A549 (cell line): ENCODE measurements at regions not wholly inside any gene's neighbourhood (a gene's known extent, or its start where the extent isn't known, plus 50 kb on each side); places are given as distances from the start of the nearest gene placed in this dataset.

Source experiments
- ATAC-seq, 2 experiments: fragments of 200-7000 bp in 1 of 2; fragments of >200 bp in 1 of 2; cut with Nextera tagmentation in 1 of 2; cut with Tn5 transposase in 1 of 2; 3 replicates each; pipeline versions ENCODE4 v1.8.0 to v1.9.1; 2018 to 2020; ENCODE audit warnings: mild to moderate bottlenecking in 1 of 2, moderate library complexity in 1 of 2
- CTCF ChIA-PET: fragments of 300-600 bp; sonication (Branson Sonifier 250); formaldehyde crosslinking; extraction: SDS; loops from one replicate; lab custom pipeline; 2021; ENCODE audit warnings: antibody characterized with exemption, inconsistent platforms; lab: Yijun Ruan, JAX
- POLR2A ChIA-PET: fragments of 350-600 bp; formaldehyde crosslinking; extraction: SDS; loops from one replicate; lab custom pipeline; 2021; ENCODE audit warnings: antibody characterized with exemption, inconsistent platforms; lab: Yijun Ruan, JAX
- DNase-seq, 2 experiments: peaks; one replicate each; pipeline versions ENCODE4 v3.0.0 to v3.0.0-alpha.2; 2011 to 2016; ENCODE audit warnings: low read depth in 1 of 2, low spot score in 1 of 2
- FAIRE-seq: peaks from 2 replicates; lab custom pipeline; 2011; peaks lifted over from hg19 to GRCh38; lab: Jason Lieb, UNC
- H3K27ac ChIP-seq, 2 experiments: fragments of >200 bp; sonication (Bioruptor Twin); formaldehyde crosslinking; 3 replicates each; pipeline ENCODE4 v1.5.1; 2016 to 2017
- H3K4me1 ChIP-seq: fragments of >200 bp; sonication (Bioruptor Twin); formaldehyde crosslinking; 3 replicates; pipeline ENCODE4 v1.6.1; 2016
- H3K4me2 ChIP-seq: fragments of >200 bp; sonication (Bioruptor Twin); formaldehyde crosslinking; 3 replicates; pipeline ENCODE4 v1.6.1; 2016
- H3K4me3 ChIP-seq: fragments of >200 bp; sonication (Bioruptor Twin); formaldehyde crosslinking; 3 replicates; pipeline ENCODE4 v1.5.1; 2016
- H3K9me3 ChIP-seq: fragments of >200 bp; sonication (Bioruptor Twin); formaldehyde crosslinking; 3 replicates; pipeline ENCODE4 v1.6.1; 2016
- CBX2 ChIP-seq: fragments of 200-600 bp; sonication (generic); IDR thresholded peaks from 2 replicates; pipeline ENCODE4 v1.6.1; 2016; ENCODE audit warnings: low read depth, mild to moderate bottlenecking, borderline replicate concordance
- CEBPB ChIP-seq, 2 experiments: fragments of >200 bp in 1 of 2; sonication (Bioruptor Twin) in 1 of 2; formaldehyde crosslinking in 1 of 2; IDR thresholded peaks; 2 replicates each; pipeline ENCODE4 v1.6.1; 2012 to 2016
- CHD2 ChIP-seq: fragments of 150-350 bp; IDR thresholded peaks from 2 replicates; pipeline ENCODE4 v1.6.1; 2014; ENCODE audit warnings: low read length; ENCODE audit not compliant: partially characterized antibody
- CHD4 ChIP-seq: fragments of 200-600 bp; sonication (generic); IDR thresholded peaks from 2 replicates; pipeline ENCODE4 v1.6.1; 2016; ENCODE audit warnings: antibody characterized with exemption, mild to moderate bottlenecking, borderline replicate concordance
- E2F6 ChIP-seq: IDR thresholded peaks from 2 replicates; pipeline ENCODE4 v1.6.1; 2012; ENCODE audit warnings: low read depth, borderline replicate concordance
- EHF ChIP-seq: fragments of 250-450 bp; sonication (Bioruptor Pico); IDR thresholded peaks from 2 replicates; pipeline ENCODE4 v1.5.0; 2020; ENCODE audit warnings: mild to moderate bottlenecking
- ELK1 ChIP-seq: fragments of 150-350 bp; IDR thresholded peaks from 2 replicates; pipeline ENCODE4 v1.6.1; 2014; ENCODE audit warnings: low read depth, mild to moderate bottlenecking, low read length
- ESRRA ChIP-seq: fragments of 150-350 bp; IDR thresholded peaks from 2 replicates; pipeline ENCODE4 v1.6.1; 2014; ENCODE audit warnings: mild to moderate bottlenecking, low read length, borderline replicate concordance
- GATA3 ChIP-seq: IDR thresholded peaks from 2 replicates; pipeline ENCODE4 v1.6.1; 2012; ENCODE audit warnings: borderline replicate concordance
- HDAC2 ChIP-seq: fragments of 200-600 bp; sonication (generic); IDR thresholded peaks from 2 replicates; pipeline ENCODE4 v1.6.1; 2016
- HOXA7 ChIP-seq: fragments of 250-450 bp; sonication (Bioruptor Pico); IDR thresholded peaks from 2 replicates; pipeline ENCODE4 v1.5.0; 2020; ENCODE audit warnings: mild to moderate bottlenecking, moderate library complexity
- HOXB5 ChIP-seq: fragments of 250-450 bp; sonication (Bioruptor Pico); IDR thresholded peaks from 2 replicates; pipeline ENCODE4 v1.5.0; 2020; ENCODE audit warnings: mild to moderate bottlenecking, moderate library complexity
- JUN ChIP-seq, 2 experiments: fragments of >200 bp; sonication (Bioruptor Twin); formaldehyde crosslinking; IDR thresholded peaks; 2 replicates in 1 of 2; 3 replicates in 1 of 2; pipeline ENCODE4 v1.6.1; 2016 to 2017
- KDM1A ChIP-seq: fragments of 200-600 bp; sonication (generic); IDR thresholded peaks from 2 replicates; pipeline ENCODE4 v1.6.1; 2016; ENCODE audit warnings: low read depth, mild to moderate bottlenecking
- MYC ChIP-seq: IDR thresholded peaks from 2 replicates; pipeline ENCODE4 v1.6.1; 2012; ENCODE audit warnings: mild to moderate bottlenecking, inconsistent platforms, low read length, improper control_type of control experiment, borderline replicate concordance
- NPAS2 ChIP-seq: fragments of 250-450 bp; sonication (Bioruptor Pico); IDR thresholded peaks from 2 replicates; pipeline ENCODE4 v1.8.0; 2022; ENCODE audit warnings: mild to moderate bottlenecking, moderate library complexity, borderline replicate concordance
- NR3C1 ChIP-seq: fragments of >200 bp; sonication (Bioruptor Twin); formaldehyde crosslinking; IDR thresholded peaks from 3 replicates; pipeline ENCODE4 v1.6.1; 2017
- RAD21 ChIP-seq, 2 experiments: fragments of >200 bp in 1 of 2; sonication (Bioruptor Twin) in 1 of 2; formaldehyde crosslinking in 1 of 2; IDR thresholded peaks in 1 of 2; conservative IDR thresholded peaks in 1 of 2; 2 replicates in 1 of 2; 3 replicates in 1 of 2; pipeline ENCODE4 v1.6.1; 2012 to 2018; ENCODE audit warnings: inconsistent platforms in 1 of 2
- RARB ChIP-seq: fragments of 250-450 bp; sonication (Bioruptor Pico); IDR thresholded peaks from 2 replicates; pipeline ENCODE4 v1.8.0; 2021; ENCODE audit warnings: mild to moderate bottlenecking, moderate library complexity
- REST ChIP-seq: fragments of 200-600 bp; sonication (generic); IDR thresholded peaks from 2 replicates; pipeline ENCODE4 v1.6.1; 2016; ENCODE audit warnings: antibody characterized with exemption, mild to moderate bottlenecking, moderate library complexity
- RNF2 ChIP-seq: fragments of 200-600 bp; sonication (generic); IDR thresholded peaks from 2 replicates; pipeline ENCODE4 v1.6.1; 2016; ENCODE audit warnings: low read depth, mild to moderate bottlenecking, antibody characterized with exemption, moderate library complexity, borderline replicate concordance
- SREBF2 ChIP-seq: fragments of 450-650 bp; IDR thresholded peaks from 2 replicates; pipeline ENCODE4 v1.6.1; 2014; ENCODE audit warnings: mild to moderate bottlenecking, moderate library complexity
- ZC3H11A ChIP-seq: fragments of 450-650 bp; IDR thresholded peaks from 2 replicates; pipeline ENCODE4 v1.6.1; 2014; ENCODE audit warnings: antibody characterized with exemption, mild to moderate bottlenecking
- ZNF302 ChIP-seq: fragments of 250-450 bp; sonication (Bioruptor Pico); IDR thresholded peaks from 2 replicates; pipeline ENCODE4 v1.9.0; 2021; ENCODE audit warnings: inconsistent platforms, mild to moderate bottlenecking, moderate library complexity
- ZSCAN20 ChIP-seq: fragments of 250-450 bp; sonication (Bioruptor Pico); IDR thresholded peaks from 2 replicates; pipeline ENCODE4 v1.8.0; 2022; ENCODE audit warnings: mild to moderate bottlenecking, moderate library complexity
- WGBS: methylation state at CpG from one replicate; pipeline ENCODE4 v1.1.6; 2017; ENCODE audit errors: missing lambda C conversion rate; 5-methylcytosine and 5-hydroxymethylcytosine counted together
- TF ChIP-seq, protein P1 (sequence below): fragments of >200 bp; sonication (Bioruptor Twin); formaldehyde crosslinking; IDR thresholded peaks from 2 replicates; pipeline ENCODE4 v1.6.1; 2016
- TF ChIP-seq, protein P2 (sequence below): IDR thresholded peaks from 2 replicates; pipeline ENCODE4 v1.6.1; 2012
- TF ChIP-seq, protein P3 (sequence below): fragments of >200 bp; sonication (Bioruptor Twin); formaldehyde crosslinking; IDR thresholded peaks from 3 replicates; pipeline ENCODE4 v1.5.1; 2016

GRCh38 chr9:80004714-80005113, 432.9 kb downstream of the TLE4 start:
- DNase-seq = no peak
- CTCF ChIA-PET = no interaction called here
- POLR2A ChIA-PET = no interaction called here

GRCh38 chr9:79990536-79990935, 418.8 kb downstream of the TLE4 start:
- H3K9me3 ChIP-seq = no peaks in the 10 kb centered on the region
- DNase-seq (no peak), ATAC-seq (no peak), FAIRE-seq (no peak)
- CTCF ChIA-PET = no interaction called here
- 10% methylated on average over 1 of the region's 1 CpG for WGBS
- POLR2A ChIA-PET = no interaction called here
- no peak overlapping the region for H3K4me2 ChIP-seq
- H3K4me3 ChIP-seq = no peak overlapping the region
- no peak overlapping the region for H3K27ac ChIP-seq
- no peaks in the 10 kb centered on the region for H3K4me1 ChIP-seq
- TF ChIP-seq ZSCAN20 (CRISPR knock-in tag) = no peak
- no peak for TF ChIP-seq ZNF302
- TF ChIP-seq NPAS2 (CRISPR knock-in tag) = no peak
- TF ChIP-seq ZC3H11A = no peak
- no peak for TF ChIP-seq CBX2
- TF ChIP-seq HOXA7 (CRISPR knock-in tag) = no peak
- no peak for TF ChIP-seq JUN (IDR thresholded peaks at IDR 0.05)
- TF ChIP-seq NR3C1 = no peak
- TF ChIP-seq KDM1A = no peak
- no peak for TF ChIP-seq RNF2
- TF ChIP-seq ESRRA = no peak
- TF ChIP-seq CEBPB (IDR thresholded peaks at IDR 0.05) = no peak
- TF ChIP-seq, protein P1, sequence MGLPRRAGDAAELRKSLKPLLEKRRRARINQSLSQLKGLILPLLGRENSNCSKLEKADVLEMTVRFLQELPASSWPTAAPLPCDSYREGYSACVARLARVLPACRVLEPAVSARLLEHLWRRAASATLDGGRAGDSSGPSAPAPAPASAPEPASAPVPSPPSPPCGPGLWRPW = no peak
- TF ChIP-seq CHD4 = no peak

More at GRCh38 chr9:80004714-80005113, 432.9 kb downstream of the TLE4 start:
- no peak overlapping the region for H3K27ac ChIP-seq
- FAIRE-seq = no peak
- H3K4me2 ChIP-seq = no peak overlapping the region
- TF ChIP-seq HOXB5 (CRISPR knock-in tag) (no peak), EHF (CRISPR knock-in tag) (no peak), REST (no peak), MYC (no peak), ZNF302 (no peak), HOXA7 (CRISPR knock-in tag) (no peak), ELK1 (no peak), RARB (CRISPR knock-in tag) (no peak), CHD2 (no peak), HDAC2 (no peak), SREBF2 (no peak), KDM1A (no peak), GATA3 (no peak), JUN (IDR thresholded peaks at IDR 0.05) (no peak), RAD21 (conservative IDR thresholded peaks at IDR 0.05 in 1 of 2, IDR thresholded peaks at IDR 0.05 in 1 of 2) (no peak), CEBPB (IDR thresholded peaks at IDR 0.05) (no peak), E2F6 (no peak)
- TF ChIP-seq, protein P2, sequence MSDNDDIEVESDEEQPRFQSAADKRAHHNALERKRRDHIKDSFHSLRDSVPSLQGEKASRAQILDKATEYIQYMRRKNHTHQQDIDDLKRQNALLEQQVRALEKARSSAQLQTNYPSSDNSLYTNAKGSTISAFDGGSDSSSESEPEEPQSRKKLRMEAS = no peak
- TF ChIP-seq, protein P3, sequence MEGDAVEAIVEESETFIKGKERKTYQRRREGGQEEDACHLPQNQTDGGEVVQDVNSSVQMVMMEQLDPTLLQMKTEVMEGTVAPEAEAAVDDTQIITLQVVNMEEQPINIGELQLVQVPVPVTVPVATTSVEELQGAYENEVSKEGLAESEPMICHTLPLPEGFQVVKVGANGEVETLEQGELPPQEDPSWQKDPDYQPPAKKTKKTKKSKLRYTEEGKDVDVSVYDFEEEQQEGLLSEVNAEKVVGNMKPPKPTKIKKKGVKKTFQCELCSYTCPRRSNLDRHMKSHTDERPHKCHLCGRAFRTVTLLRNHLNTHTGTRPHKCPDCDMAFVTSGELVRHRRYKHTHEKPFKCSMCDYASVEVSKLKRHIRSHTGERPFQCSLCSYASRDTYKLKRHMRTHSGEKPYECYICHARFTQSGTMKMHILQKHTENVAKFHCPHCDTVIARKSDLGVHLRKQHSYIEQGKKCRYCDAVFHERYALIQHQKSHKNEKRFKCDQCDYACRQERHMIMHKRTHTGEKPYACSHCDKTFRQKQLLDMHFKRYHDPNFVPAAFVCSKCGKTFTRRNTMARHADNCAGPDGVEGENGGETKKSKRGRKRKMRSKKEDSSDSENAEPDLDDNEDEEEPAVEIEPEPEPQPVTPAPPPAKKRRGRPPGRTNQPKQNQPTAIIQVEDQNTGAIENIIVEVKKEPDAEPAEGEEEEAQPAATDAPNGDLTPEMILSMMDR = no peak
- TF ChIP-seq, all 56 proteins: peak for 0
- H3K4me1 ChIP-seq = no peaks in the 10 kb centered on the region
- no peak overlapping the region for H3K4me3 ChIP-seq
- ATAC-seq = no peak
- no peaks in the 10 kb centered on the region for H3K9me3 ChIP-seq
